Karpas-422 (cell line): ENCODE measurements at regions not wholly inside any gene's neighbourhood (a gene's known extent, or its start where the extent isn't known, plus 50 kb on each side); places are given as distances from the start of the nearest gene placed in this dataset.

ENCODE experiments used
- DNase-seq: peaks from one replicate; pipeline ENCODE4 v3.0.0-alpha.2; 2015
- H2AFZ ChIP-seq: fragments of 200-600 bp; sonication (generic); 2 replicates; pipeline ENCODE4 v1.6.1; 2014; ENCODE audit warnings: antibody characterized with exemption, low read length, mixed read lengths
- H3K27ac ChIP-seq: fragments of 200-600 bp; sonication (generic); 2 replicates; pipeline ENCODE4 v1.5.1; 2014; ENCODE audit warnings: mild to moderate bottlenecking, low read length, moderate library complexity
- H3K27me3 ChIP-seq: fragments of 200-600 bp; sonication (generic); 2 replicates; pipeline ENCODE4 v1.6.1; 2014; ENCODE audit warnings: low read length, mixed read lengths
- H3K36me3 ChIP-seq: fragments of 200-600 bp; sonication (generic); 2 replicates; pipeline ENCODE4 v1.6.1; 2014; ENCODE audit warnings: low read length, mixed read lengths; ENCODE audit not compliant: insufficient read depth
- H3K4me1 ChIP-seq: fragments of 200-600 bp; sonication (generic); 2 replicates; pipeline ENCODE4 v1.6.1; 2014; ENCODE audit warnings: mild to moderate bottlenecking, low read length, mixed read lengths
- H3K4me2 ChIP-seq: fragments of 200-600 bp; sonication (generic); 2 replicates; pipeline ENCODE4 v1.6.1; 2014; ENCODE audit warnings: low read length, low read depth, mild to moderate bottlenecking; ENCODE audit not compliant: poor library complexity, severe bottlenecking
- H3K4me3 ChIP-seq: fragments of 200-600 bp; sonication (generic); 2 replicates; pipeline ENCODE4 v1.5.1; 2014; ENCODE audit warnings: mild to moderate bottlenecking, antibody characterized with exemption, low read length, mixed read lengths
- H3K79me2 ChIP-seq: fragments of 200-600 bp; sonication (generic); 2 replicates; pipeline ENCODE4 v1.6.1; 2014; ENCODE audit warnings: mild to moderate bottlenecking, low read length, mixed read lengths
- H3K9ac ChIP-seq: fragments of 200-600 bp; sonication (generic); 2 replicates; pipeline ENCODE4 v1.6.0; 2014; ENCODE audit warnings: low read length
- H3K9me2 ChIP-seq: fragments of 200-600 bp; sonication (generic), shearing (Covaris generic); replicated peaks from 2 replicates; pipeline ENCODE4 v1.6.0; 2014; ENCODE audit warnings: mild to moderate bottlenecking, low read length, moderate library complexity; ENCODE audit not compliant: insufficient read depth
- H3K9me3 ChIP-seq: fragments of 300-700, 200-600 bp; sonication (generic); 2 replicates; pipeline ENCODE4 v1.6.1; 2014; ENCODE audit warnings: low read length, mixed read lengths
- H4K20me1 ChIP-seq: fragments of 200-600 bp; sonication (generic); 2 replicates; pipeline ENCODE4 v1.6.1; 2014; ENCODE audit warnings: mild to moderate bottlenecking, antibody characterized with exemption, low read length, low read depth; ENCODE audit not compliant: insufficient read depth

DNA sequence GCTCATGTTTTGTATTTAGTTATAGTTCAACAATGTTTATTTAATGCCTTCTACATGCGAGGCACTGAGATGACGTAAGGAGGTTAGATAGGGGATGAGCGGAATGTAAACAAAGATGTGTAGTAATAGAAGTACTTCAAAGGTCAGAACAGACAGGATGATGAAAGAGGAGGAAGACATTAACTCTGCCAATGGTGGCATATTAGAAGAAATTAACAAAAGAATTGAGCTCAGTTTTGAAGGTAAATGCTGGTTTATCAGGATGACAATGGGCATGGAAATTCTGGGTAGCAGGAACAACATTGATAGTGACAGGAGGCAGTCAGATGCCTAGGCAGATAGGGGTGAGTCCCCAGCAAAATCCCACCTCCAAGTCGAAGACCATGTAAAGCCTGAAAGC is 62.3 kb upstream of the PGRMC2 start:
- Histone ChIP-seq H3K4me2 (no peak overlapping the region), H3K27ac (no peak overlapping the region), H3K36me3 (no peaks in the 10 kb centered on the region), H3K4me3 (no peak overlapping the region), H3K9me2 (no peaks in the 10 kb centered on the region), H3K27me3 (no peaks in the 10 kb centered on the region), H3K4me1 (no peaks in the 10 kb centered on the region), H3K9ac (no peak overlapping the region), H3K79me2 (no peaks in the 10 kb centered on the region), H3K9me3 (no peaks in the 10 kb centered on the region), H4K20me1 (no peaks in the 10 kb centered on the region), H2AFZ (no peak overlapping the region)
- no peak for DNase-seq

DNA sequence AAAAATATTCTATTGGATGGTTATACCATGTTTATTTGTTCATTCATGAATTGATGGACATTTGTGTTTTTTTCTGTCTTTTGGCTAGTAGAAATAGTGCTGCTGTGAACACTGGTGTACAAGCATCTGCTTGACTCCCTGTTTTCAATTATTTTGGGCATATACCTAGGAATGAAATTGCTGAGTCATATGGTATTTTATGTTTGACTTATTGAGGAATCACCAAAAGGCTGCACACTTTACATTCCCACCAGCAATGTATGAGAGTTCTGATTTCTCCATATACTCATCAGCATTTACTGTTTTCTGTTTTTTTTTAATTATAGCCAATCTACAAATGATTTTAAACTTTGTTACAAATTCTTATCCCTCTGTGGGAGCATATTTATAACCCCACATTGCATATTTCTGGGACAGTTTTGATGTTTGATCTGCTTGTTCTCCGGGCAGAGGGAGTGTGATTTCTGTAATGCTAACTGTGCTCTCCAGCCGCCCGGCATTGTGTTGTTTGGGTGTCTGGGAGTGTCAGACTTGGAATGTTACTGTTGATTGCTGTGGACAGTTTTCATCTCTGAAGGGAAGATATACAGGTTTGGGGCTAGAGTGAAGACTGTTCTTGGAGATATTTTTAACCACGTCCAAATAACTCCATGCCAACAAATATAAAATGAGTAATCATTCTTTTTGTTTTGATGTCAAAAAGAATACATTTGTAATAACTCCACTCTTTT is 60.5 kb upstream of the PGRMC2 start:
- Histone ChIP-seq H3K9me3 (no peaks in the 10 kb centered on the region), H3K27me3 (no peaks in the 10 kb centered on the region), H3K27ac (no peak overlapping the region), H3K4me3 (no peak overlapping the region), H3K79me2 (no peaks in the 10 kb centered on the region), H3K36me3 (no peaks in the 10 kb centered on the region), H3K4me1 (no peaks in the 10 kb centered on the region), H3K9me2 (no peaks in the 10 kb centered on the region), H4K20me1 (no peaks in the 10 kb centered on the region), H3K9ac (no peak overlapping the region), H3K4me2 (no peak overlapping the region), H2AFZ (no peak overlapping the region)
- DNase-seq, result no peak

DNA sequence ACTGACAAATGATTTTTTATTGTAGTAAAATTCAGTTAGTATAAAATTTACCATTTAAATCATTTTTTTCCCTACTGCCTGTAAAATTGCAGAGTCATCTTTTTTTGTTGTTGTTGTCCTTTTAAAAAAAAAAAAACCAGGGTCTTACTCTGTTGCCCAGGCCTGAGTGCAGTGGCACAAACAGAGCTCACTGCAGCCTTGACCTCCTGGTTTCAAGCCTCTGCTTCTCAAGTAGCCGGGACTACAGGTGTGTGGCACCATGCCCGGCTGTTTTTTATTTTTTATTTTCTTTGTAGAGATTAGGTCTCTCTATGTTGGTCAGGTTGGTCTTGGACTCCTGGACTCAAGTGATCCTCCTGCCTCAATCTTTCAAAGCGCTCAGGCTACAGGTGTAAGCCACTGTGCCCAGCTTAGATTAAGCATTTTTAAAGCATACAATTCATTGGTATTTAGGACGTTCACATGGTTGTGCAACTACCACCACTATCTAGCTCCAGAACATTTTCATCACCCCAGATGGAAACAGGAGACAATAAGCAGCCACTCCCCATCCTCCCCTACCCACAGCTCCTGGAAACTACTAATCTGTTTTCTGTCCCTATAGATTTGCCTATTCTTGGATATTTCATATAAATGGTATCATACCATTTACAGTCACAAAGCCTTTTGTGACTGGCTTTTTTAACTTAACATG is 59.7 kb upstream of the PGRMC2 start:
- DNase-seq, result no peak
- no peak overlapping the region for H3K4me2 ChIP-seq

DNA sequence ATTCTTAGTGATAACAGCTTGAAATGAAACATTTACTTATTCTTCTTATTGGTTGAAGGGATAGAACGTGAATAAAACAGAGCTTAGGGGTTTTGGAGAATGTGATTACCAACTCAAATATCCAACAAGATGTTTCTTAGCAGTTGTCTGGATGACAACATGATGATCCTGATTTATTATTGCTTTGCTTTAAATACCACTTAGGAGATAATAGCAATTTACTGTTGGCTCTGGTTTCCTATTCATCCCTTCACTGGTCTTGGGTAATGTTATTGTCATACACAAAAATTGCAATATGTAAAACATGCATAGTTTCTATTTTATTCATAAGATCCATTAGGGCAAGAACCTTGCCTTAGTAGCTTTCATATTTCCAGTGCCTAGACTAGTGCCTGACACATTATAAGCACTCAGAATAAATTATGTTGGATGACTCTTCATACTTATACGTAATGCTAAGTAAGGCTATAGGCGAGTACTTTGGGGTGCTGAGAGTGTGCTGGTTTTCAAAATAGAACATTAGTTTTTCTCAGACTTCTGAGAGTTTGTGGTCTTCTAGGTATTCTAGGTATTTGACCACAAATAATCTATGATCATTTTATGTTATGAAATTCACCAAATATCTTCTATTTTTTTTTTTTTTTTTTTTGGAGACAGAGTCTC is 58.6 kb upstream of the PGRMC2 start:
- H3K9me2 ChIP-seq, result no peaks in the 10 kb centered on the region
- H3K4me1 ChIP-seq, result no peaks in the 10 kb centered on the region
- no peak overlapping the region for H2AFZ ChIP-seq
- no peaks in the 10 kb centered on the region for H3K9me3 ChIP-seq
- no peak for DNase-seq
- H3K4me3 ChIP-seq, result no peak overlapping the region
- H3K4me2 ChIP-seq, result no peak overlapping the region
- no peaks in the 10 kb centered on the region for H3K27me3 ChIP-seq
- no peaks in the 10 kb centered on the region for H3K36me3 ChIP-seq
- no peaks in the 10 kb centered on the region for H4K20me1 ChIP-seq
- no peak overlapping the region for H3K27ac ChIP-seq
- H3K79me2 ChIP-seq, result no peaks in the 10 kb centered on the region
- no peak overlapping the region for H3K9ac ChIP-seq

More for the DNA sequence above, 59.7 kb upstream of the PGRMC2 start:
- no peaks in the 10 kb centered on the region for H3K4me1 ChIP-seq
- no peak overlapping the region for H3K4me3 ChIP-seq
- no peaks in the 10 kb centered on the region for H3K27me3 ChIP-seq
- no peak overlapping the region for H3K27ac ChIP-seq
- no peaks in the 10 kb centered on the region for H3K79me2 ChIP-seq
- no peak overlapping the region for H2AFZ ChIP-seq
- H3K36me3 ChIP-seq, result no peaks in the 10 kb centered on the region
- H3K9ac ChIP-seq, result no peak overlapping the region
- no peaks in the 10 kb centered on the region for H3K9me2 ChIP-seq
- H4K20me1 ChIP-seq, result no peaks in the 10 kb centered on the region
- H3K9me3 ChIP-seq, result no peaks in the 10 kb centered on the region

DNA sequence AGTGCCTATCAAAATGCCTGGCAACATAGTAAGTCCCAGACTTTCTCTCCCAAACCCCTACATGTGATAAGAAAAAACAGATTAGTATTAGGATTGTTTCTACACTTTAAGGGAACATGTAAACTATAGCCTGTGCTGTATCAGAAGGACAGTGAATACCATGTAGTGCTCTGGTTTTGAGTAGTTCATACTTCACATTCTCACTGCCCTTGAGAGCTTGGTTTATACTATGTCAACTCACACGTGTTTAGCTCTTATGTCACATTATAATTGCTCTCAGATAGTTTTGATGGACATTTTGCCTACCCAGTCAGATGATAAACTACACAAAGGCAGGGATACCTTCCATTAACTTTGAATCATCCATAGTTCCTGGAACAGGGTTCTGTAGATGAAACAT is 58.0 kb upstream of the PGRMC2 start:
- no peak for DNase-seq

DNA sequence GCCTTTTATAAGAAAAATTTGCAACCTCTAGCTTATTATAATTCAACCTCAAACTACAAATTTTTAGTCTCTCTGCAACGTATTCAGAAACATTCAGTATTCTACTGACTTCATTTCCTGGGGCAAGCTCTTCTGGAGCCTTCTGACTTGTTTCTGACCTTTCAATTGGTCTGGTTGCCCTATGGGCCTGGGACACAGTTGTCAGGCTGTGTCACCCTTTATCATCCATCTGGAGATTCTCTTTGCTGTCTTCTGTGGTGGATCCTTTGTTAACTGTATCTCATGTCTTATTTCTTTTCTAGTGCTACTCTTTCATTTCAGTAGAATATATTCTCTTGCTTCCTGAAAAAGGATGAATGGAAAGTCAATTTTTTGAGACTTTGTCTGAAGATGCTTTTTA is 55.1 kb upstream of the PGRMC2 start:
- Histone ChIP-seq H3K9ac (no peak overlapping the region), H3K4me3 (no peak overlapping the region), H3K9me2 (no peaks in the 10 kb centered on the region), H3K27ac (no peak overlapping the region), H3K4me2 (no peak overlapping the region), H3K79me2 (no peaks in the 10 kb centered on the region), H2AFZ (no peak overlapping the region), H3K27me3 (no peaks in the 10 kb centered on the region), H3K4me1 (no peaks in the 10 kb centered on the region; the same call in 1 of the 2 replicates), H4K20me1 (no peaks in the 10 kb centered on the region), H3K9me3 (no peaks in the 10 kb centered on the region), H3K36me3 (no peaks in the 10 kb centered on the region)
- no peak for DNase-seq

More for the DNA sequence above, 58.0 kb upstream of the PGRMC2 start:
- H3K79me2 ChIP-seq, result no peaks in the 10 kb centered on the region
- no peaks in the 10 kb centered on the region; the same call in 1 of the 2 replicates for H3K4me1 ChIP-seq
- H3K36me3 ChIP-seq, result no peaks in the 10 kb centered on the region
- no peak overlapping the region for H3K27ac ChIP-seq
- no peaks in the 10 kb centered on the region for H4K20me1 ChIP-seq
- no peaks in the 10 kb centered on the region for H3K9me2 ChIP-seq
- no peaks in the 10 kb centered on the region for H3K9me3 ChIP-seq
- no peak overlapping the region for H2AFZ ChIP-seq
- no peak overlapping the region for H3K4me2 ChIP-seq
- no peak overlapping the region for H3K4me3 ChIP-seq
- H3K9ac ChIP-seq, result no peak overlapping the region
- no peaks in the 10 kb centered on the region for H3K27me3 ChIP-seq

DNA sequence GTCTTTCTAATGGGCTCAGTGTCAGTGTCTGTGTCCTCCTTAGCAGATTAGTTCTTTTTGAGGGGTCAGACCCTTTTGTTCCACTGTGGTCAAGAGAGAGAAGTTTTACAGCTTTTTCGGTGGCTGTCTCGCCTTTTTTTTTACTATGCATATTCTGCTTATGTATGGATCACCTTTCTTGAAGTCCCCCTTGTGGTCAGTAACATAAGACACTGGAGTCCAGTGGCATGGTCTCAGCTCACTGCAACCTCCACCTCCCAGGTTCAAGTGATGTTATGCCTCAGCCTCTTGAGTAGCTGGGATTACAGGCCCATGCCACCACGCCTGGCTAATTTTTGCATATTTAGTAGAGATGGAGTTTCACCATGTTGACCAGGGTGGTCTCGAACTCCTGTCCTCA is 54.0 kb upstream of the PGRMC2 start:
- H3K4me2 ChIP-seq, result no peak overlapping the region
- no peaks in the 10 kb centered on the region for H3K27me3 ChIP-seq
- no peak overlapping the region for H3K9ac ChIP-seq
- H3K79me2 ChIP-seq, result no peaks in the 10 kb centered on the region
- peak overlapping the region; percentile 33; the same call in 1 of the 2 replicates for H2AFZ ChIP-seq
- no peaks in the 10 kb centered on the region for H3K9me3 ChIP-seq
- no peaks in the 10 kb centered on the region for H3K36me3 ChIP-seq
- no peak overlapping the region for H3K27ac ChIP-seq
- no peaks in the 10 kb centered on the region for H3K9me2 ChIP-seq
- H3K4me3 ChIP-seq, result no peak overlapping the region
- H4K20me1 ChIP-seq, result no peaks in the 10 kb centered on the region
- no peak for DNase-seq
- no peaks in the 10 kb centered on the region; the same call in 1 of the 2 replicates for H3K4me1 ChIP-seq

DNA sequence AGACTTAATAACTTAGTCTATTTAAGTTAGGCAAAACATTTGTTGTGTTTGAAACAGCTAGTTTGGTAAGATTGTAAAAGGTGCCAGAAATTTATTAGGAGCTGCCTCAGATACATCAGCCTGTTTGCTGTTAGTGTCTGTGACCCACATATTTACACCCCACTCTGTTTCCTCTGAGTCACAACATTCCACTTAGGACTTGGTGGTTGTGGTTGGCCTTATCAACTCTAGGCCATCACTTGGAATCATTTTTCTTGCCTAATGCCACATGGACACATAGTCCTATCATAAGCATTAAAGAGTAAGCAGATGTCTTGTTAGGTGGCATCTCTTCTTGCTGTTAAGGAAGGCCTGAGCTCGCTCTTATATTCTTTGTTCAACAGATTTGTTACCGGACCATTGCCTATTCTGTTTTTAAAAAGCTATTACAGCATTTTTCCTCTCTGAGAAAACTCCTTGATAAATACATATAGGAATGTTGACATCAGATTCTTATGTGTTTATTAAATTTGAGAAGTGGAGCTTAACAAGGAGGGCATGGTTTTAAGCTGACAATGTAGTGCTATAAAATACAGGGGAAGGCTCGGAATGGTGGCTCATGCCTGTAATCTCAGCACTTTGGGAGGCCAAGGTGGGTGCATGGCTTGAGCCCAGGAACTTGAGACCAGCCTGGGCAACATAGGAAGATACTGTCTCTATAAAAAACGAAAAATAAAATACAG is 51.2 kb upstream of the PGRMC2 start:
- DNase-seq, result no peak

More for the DNA sequence above, 51.2 kb upstream of the PGRMC2 start:
- no peak overlapping the region for H2AFZ ChIP-seq
- no peaks in the 10 kb centered on the region for H3K36me3 ChIP-seq
- no peak overlapping the region for H3K4me2 ChIP-seq
- H3K27me3 ChIP-seq, result no peaks in the 10 kb centered on the region
- H3K9me2 ChIP-seq, result no peaks in the 10 kb centered on the region
- H3K27ac ChIP-seq, result no peak overlapping the region
- no peaks in the 10 kb centered on the region for H3K79me2 ChIP-seq
- H3K4me3 ChIP-seq, result no peak overlapping the region
- no peaks in the 10 kb centered on the region for H4K20me1 ChIP-seq
- H3K4me1 ChIP-seq, result no peaks in the 10 kb centered on the region; the same call in 1 of the 2 replicates
- no peak overlapping the region for H3K9ac ChIP-seq
- no peaks in the 10 kb centered on the region for H3K9me3 ChIP-seq
